Endothelial cell of umbilical vein (primary cell): ENCODE measurements at regions not wholly inside any gene's neighbourhood (a gene's known extent, or its start where the extent isn't known, plus 50 kb on each side); places are given as distances from the start of the nearest gene placed in this dataset.

Source experiments
- EZH2 ChIP-seq: IDR thresholded peaks from 2 replicates; pipeline ENCODE4 v1.6.1; 2012; ENCODE audit warnings: borderline replicate concordance, low read depth, mild to moderate bottlenecking, moderate library complexity, low read length, inconsistent platforms; ENCODE audit not compliant: severe bottlenecking
- POLR2AphosphoS5 ChIP-seq: IDR thresholded peaks from 2 replicates; pipeline ENCODE4 v1.6.1; 2012; ENCODE audit warnings: low read depth, mild to moderate bottlenecking, control low read depth, low read length, moderate library complexity; ENCODE audit not compliant: insufficient read depth

GRCh38 chr11:87463486-87464102 lies 425.9 kb downstream of the TMEM135 start:
- TF ChIP-seq EZH2 (no peak), POLR2AphosphoS5 (no peak)
